GM23338 (cell line): ENCODE measurements at regions not wholly inside any gene's neighbourhood (a gene's known extent, or its start where the extent isn't known, plus 50 kb on each side); places are given as distances from the start of the nearest gene placed in this dataset.

Source experiments
- ATAC-seq: fragments of 200-7000 bp; cut with Tn5 transposase; 3 replicates; pipeline ENCODE4 v1.9.1; 2020
- DNase-seq: peaks from one replicate; pipeline ENCODE4 v3.0.0-alpha.2; 2015; ENCODE audit warnings: low spot score
- H2AFZ ChIP-seq: fragments of 200-600 bp; sonication (generic); 2 replicates; pipeline ENCODE4 v1.8.0; 2016; ENCODE audit warnings: antibody characterized with exemption, mild to moderate bottlenecking, moderate library complexity
- H3F3A ChIP-seq: fragments of 200-600 bp; sonication (generic); replicated peaks from 2 replicates; pipeline ENCODE4 v1.8.0; 2017; ENCODE audit warnings: antibody characterized with exemption, mixed run types, low read depth
- H3K27ac ChIP-seq: fragments of 200-600 bp; sonication (generic); 2 replicates; pipeline ENCODE4 v1.6.1; 2016; ENCODE audit warnings: low read depth
- H3K27me3 ChIP-seq: fragments of 200-600 bp; sonication (generic); 2 replicates; pipeline ENCODE4 v1.8.0; 2016; ENCODE audit warnings: mild to moderate bottlenecking, mixed run types, moderate library complexity; ENCODE audit not compliant: insufficient read depth
- H3K36me3 ChIP-seq: fragments of 200-600 bp; sonication (generic); 2 replicates; pipeline ENCODE4 v1.8.0; 2016; ENCODE audit warnings: mild to moderate bottlenecking; ENCODE audit not compliant: insufficient read depth
- H3K4me1 ChIP-seq: fragments of 200-600 bp; sonication (generic); 2 replicates; pipeline ENCODE4 v1.8.0; 2016; ENCODE audit warnings: mild to moderate bottlenecking, moderate library complexity; ENCODE audit not compliant: insufficient read depth
- H3K4me2 ChIP-seq: fragments of 200-600 bp; sonication (generic); 2 replicates; pipeline ENCODE4 v1.7.1; 2017; ENCODE audit warnings: mixed run types
- H3K4me3 ChIP-seq: fragments of 200-600 bp; sonication (generic); 2 replicates; pipeline ENCODE4 v1.6.1; 2016; ENCODE audit warnings: mixed run types
- H3K79me2 ChIP-seq: fragments of 200-600 bp; sonication (generic); replicated peaks from 2 replicates; pipeline ENCODE4 v1.8.0; 2017; ENCODE audit warnings: mild to moderate bottlenecking; ENCODE audit not compliant: insufficient read depth
- H3K9me2 ChIP-seq: fragments of 200-600 bp; sonication (generic); 2 replicates; pipeline ENCODE4 v1.8.0; 2017; ENCODE audit not compliant: insufficient read depth
- H4K20me1 ChIP-seq: fragments of 200-600 bp; sonication (generic); replicated peaks from 2 replicates; pipeline ENCODE4 v1.8.0; 2017; ENCODE audit warnings: mild to moderate bottlenecking; ENCODE audit not compliant: insufficient read depth
- H3K27ac Mint-ChIP-seq: 2 replicates; pipeline ENCODE4 v1.8.0; 2020; ENCODE audit warnings: inconsistent platforms, mild to moderate bottlenecking, moderate library complexity, mixed read lengths
- H3K27me3 Mint-ChIP-seq: 3 replicates; pipeline ENCODE4 v1.8.0; 2022; ENCODE audit warnings: low read depth, mild to moderate bottlenecking, moderate library complexity, mixed read lengths, inconsistent platforms; ENCODE audit not compliant: insufficient read depth, poor library complexity
- H3K36me3 Mint-ChIP-seq: 3 replicates; pipeline ENCODE4 v1.8.0; 2021; ENCODE audit warnings: low read depth, mild to moderate bottlenecking, inconsistent platforms, moderate library complexity, mixed read lengths
- H3K4me1 Mint-ChIP-seq: 3 replicates; pipeline ENCODE4 v1.8.0; 2020; ENCODE audit warnings: mild to moderate bottlenecking, inconsistent platforms, mixed read lengths
- H3K4me3 Mint-ChIP-seq: 3 replicates; pipeline ENCODE4 v1.8.0; 2021; ENCODE audit warnings: moderate library complexity, mild to moderate bottlenecking, inconsistent platforms, mixed read lengths
- H3K9me3 Mint-ChIP-seq: 3 replicates; pipeline ENCODE4 v1.8.0; 2020; ENCODE audit warnings: moderate library complexity, mild to moderate bottlenecking, inconsistent platforms, mixed read lengths
- CREB1 ChIP-seq: fragments of 250-450 bp; sonication (Bioruptor Pico); IDR thresholded peaks from 2 replicates; pipeline ENCODE4 v1.5.0; 2020; ENCODE audit warnings: low read depth, mild to moderate bottlenecking, moderate library complexity
- EZH2 ChIP-seq: fragments of 200-600 bp; sonication (generic); IDR thresholded peaks from one replicate; pipeline ENCODE4 v1.8.0; 2017; ENCODE audit warnings: antibody characterized with exemption, mild to moderate bottlenecking, low read depth; ENCODE audit not compliant: unreplicated experiment
- EZH2phosphoT487 ChIP-seq: fragments of 200-600 bp; sonication (generic); IDR thresholded peaks from one replicate; pipeline ENCODE4 v1.8.1; 2018; ENCODE audit warnings: antibody characterized with exemption; ENCODE audit not compliant: unreplicated experiment
- JUNB ChIP-seq: IDR thresholded peaks from one replicate; pipeline ENCODE4 v1.6.1; 2016; ENCODE audit warnings: antibody characterized with exemption; ENCODE audit not compliant: unreplicated experiment
- NANOG ChIP-seq: IDR thresholded peaks from 2 replicates; pipeline ENCODE4 v1.6.1; 2016; ENCODE audit warnings: antibody characterized with exemption, borderline replicate concordance
- POLR2AphosphoS5 ChIP-seq: IDR thresholded peaks from 2 replicates; pipeline ENCODE4 v1.6.1; 2016; ENCODE audit warnings: antibody characterized with exemption, low read depth
- STAT1 ChIP-seq: IDR thresholded peaks from one replicate; pipeline ENCODE4 v1.6.1; 2016; ENCODE audit warnings: antibody characterized with exemption; ENCODE audit not compliant: unreplicated experiment
- TF ChIP-seq, protein P1 (sequence below): IDR thresholded peaks from one replicate; pipeline ENCODE4 v1.6.1; 2018; ENCODE audit warnings: antibody characterized with exemption; ENCODE audit not compliant: unreplicated experiment
- TF ChIP-seq, protein P2 (sequence below), 2 experiments: fragments of 200-600 bp in 1 of 2; sonication (generic) in 1 of 2; conservative IDR thresholded peaks; 2 replicates each; pipeline versions ENCODE4 v1.5.1 to v1.6.1; 2016 to 2017; ENCODE audit warnings: antibody characterized with exemption in 2 of 2, low read depth in 2 of 2, mild to moderate bottlenecking in 2 of 2, moderate library complexity in 1 of 2

DNA sequence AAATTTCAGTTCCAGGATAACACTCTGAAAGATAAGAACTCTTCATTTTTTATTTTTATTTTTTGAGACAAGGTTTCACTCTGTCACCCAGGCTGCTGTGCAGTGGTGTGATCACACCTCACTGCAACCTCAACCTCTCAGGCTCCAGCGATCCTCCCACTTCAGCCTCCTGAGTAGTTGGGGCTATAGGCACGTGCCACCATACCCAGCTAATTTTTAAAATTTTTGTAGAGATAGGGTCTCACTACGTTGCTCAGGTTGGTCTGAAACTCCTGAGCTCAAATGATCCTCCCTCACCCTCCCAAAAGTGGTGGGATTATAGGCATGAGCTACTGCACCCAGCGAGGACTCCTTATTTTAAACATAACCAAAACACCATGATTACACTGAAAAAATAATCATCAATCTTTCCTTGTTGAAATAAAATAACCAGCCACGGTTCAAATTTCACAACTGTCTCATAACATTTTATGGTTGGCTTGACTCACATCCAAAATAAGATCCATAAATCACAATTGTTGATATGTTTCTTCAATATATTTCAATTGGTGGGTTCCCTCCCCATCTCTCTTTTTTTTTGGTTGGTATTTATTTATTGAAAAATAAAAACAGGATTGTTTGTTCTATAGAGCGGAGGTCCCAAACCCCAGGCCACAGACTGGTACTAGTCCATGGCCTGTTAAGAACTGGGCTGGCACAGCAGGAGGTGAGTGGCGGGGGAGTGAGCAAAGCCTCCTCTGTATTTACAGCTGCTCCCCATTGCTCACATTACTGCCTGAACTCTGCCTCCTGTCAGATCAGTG is 60.1 kb upstream of the FAM171A1 start:
- H3K36me3 Mint-ChIP-seq: no peaks in the 10 kb centered on the region

DNA sequence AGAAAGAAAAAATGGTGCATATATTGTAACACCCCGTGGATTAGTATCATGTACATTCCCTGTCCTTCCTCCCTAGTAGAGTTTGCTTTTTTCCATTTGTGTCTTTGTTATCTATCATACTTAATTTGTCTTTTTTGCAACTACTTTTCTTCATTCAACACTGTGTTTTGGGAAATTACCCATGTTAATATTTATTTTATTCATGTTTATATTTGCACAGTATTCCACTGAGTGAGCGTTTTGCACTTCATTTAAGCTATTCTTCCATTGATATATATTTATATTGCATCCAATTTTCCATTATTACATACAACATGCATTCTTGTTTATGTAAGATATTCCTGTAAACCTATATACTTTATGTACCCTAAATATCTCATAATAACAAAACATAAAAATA is 57.6 kb upstream of the FAM171A1 start:
- peaks cover 4% of the 10 kb centered on the region for H3K27me3 Mint-ChIP-seq
- no peak overlapping the region for H3K27ac Mint-ChIP-seq
- no peaks in the 10 kb centered on the region for H3K36me3 ChIP-seq

More for the DNA sequence above, 60.1 kb upstream of the FAM171A1 start:
- no peaks in the 10 kb centered on the region for H3K9me3 Mint-ChIP-seq
- no peaks in the 10 kb centered on the region for H4K20me1 ChIP-seq
- H3K27me3 ChIP-seq: peaks cover 12% of the 10 kb centered on the region
- H2AFZ ChIP-seq: no peak overlapping the region
- TF ChIP-seq POLR2AphosphoS5: no peak
- TF ChIP-seq NANOG: no peak
- TF ChIP-seq EZH2: no peak
- TF ChIP-seq, protein P1, sequence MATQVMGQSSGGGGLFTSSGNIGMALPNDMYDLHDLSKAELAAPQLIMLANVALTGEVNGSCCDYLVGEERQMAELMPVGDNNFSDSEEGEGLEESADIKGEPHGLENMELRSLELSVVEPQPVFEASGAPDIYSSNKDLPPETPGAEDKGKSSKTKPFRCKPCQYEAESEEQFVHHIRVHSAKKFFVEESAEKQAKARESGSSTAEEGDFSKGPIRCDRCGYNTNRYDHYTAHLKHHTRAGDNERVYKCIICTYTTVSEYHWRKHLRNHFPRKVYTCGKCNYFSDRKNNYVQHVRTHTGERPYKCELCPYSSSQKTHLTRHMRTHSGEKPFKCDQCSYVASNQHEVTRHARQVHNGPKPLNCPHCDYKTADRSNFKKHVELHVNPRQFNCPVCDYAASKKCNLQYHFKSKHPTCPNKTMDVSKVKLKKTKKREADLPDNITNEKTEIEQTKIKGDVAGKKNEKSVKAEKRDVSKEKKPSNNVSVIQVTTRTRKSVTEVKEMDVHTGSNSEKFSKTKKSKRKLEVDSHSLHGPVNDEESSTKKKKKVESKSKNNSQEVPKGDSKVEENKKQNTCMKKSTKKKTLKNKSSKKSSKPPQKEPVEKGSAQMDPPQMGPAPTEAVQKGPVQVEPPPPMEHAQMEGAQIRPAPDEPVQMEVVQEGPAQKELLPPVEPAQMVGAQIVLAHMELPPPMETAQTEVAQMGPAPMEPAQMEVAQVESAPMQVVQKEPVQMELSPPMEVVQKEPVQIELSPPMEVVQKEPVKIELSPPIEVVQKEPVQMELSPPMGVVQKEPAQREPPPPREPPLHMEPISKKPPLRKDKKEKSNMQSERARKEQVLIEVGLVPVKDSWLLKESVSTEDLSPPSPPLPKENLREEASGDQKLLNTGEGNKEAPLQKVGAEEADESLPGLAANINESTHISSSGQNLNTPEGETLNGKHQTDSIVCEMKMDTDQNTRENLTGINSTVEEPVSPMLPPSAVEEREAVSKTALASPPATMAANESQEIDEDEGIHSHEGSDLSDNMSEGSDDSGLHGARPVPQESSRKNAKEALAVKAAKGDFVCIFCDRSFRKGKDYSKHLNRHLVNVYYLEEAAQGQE: no peak
- TF ChIP-seq, protein P2, sequence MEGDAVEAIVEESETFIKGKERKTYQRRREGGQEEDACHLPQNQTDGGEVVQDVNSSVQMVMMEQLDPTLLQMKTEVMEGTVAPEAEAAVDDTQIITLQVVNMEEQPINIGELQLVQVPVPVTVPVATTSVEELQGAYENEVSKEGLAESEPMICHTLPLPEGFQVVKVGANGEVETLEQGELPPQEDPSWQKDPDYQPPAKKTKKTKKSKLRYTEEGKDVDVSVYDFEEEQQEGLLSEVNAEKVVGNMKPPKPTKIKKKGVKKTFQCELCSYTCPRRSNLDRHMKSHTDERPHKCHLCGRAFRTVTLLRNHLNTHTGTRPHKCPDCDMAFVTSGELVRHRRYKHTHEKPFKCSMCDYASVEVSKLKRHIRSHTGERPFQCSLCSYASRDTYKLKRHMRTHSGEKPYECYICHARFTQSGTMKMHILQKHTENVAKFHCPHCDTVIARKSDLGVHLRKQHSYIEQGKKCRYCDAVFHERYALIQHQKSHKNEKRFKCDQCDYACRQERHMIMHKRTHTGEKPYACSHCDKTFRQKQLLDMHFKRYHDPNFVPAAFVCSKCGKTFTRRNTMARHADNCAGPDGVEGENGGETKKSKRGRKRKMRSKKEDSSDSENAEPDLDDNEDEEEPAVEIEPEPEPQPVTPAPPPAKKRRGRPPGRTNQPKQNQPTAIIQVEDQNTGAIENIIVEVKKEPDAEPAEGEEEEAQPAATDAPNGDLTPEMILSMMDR (conservative IDR thresholded peaks at IDR 0.05; ENCODE audit: low read depth in 2 of 2): no peak
- no peak for TF ChIP-seq STAT1
- TF ChIP-seq JUNB: no peak
- no peaks in the 10 kb centered on the region for H3K36me3 ChIP-seq
- DNase-seq: no peak
- peaks cover 8% of the 10 kb centered on the region for H3K27me3 Mint-ChIP-seq
- H3K4me3 ChIP-seq: no peak overlapping the region
- H3F3A ChIP-seq: no peaks in the 10 kb centered on the region
- no peaks in the 10 kb centered on the region for H3K9me2 ChIP-seq
- no peaks in the 10 kb centered on the region for H3K79me2 ChIP-seq
- H3K4me3 Mint-ChIP-seq: no peak overlapping the region
- no peaks in the 10 kb centered on the region for H3K4me1 ChIP-seq
- no peak overlapping the region for H3K4me2 ChIP-seq
- H3K27ac ChIP-seq: no peak overlapping the region
- no peaks in the 10 kb centered on the region for H3K4me1 Mint-ChIP-seq
- H3K27ac Mint-ChIP-seq: no peak overlapping the region
- ATAC-seq: no peak

More for the DNA sequence above, 57.6 kb upstream of the FAM171A1 start:
- H3K4me3 ChIP-seq: no peak overlapping the region
- H3K9me2 ChIP-seq: no peaks in the 10 kb centered on the region
- no peaks in the 10 kb centered on the region for H3K9me3 Mint-ChIP-seq
- H4K20me1 ChIP-seq: no peaks in the 10 kb centered on the region
- no peaks in the 10 kb centered on the region for H3F3A ChIP-seq
- ATAC-seq: no peak
- DNase-seq: no peak
- H3K36me3 Mint-ChIP-seq: no peaks in the 10 kb centered on the region
- no peaks in the 10 kb centered on the region for H3K4me1 Mint-ChIP-seq
- no peaks in the 10 kb centered on the region for H3K79me2 ChIP-seq
- H3K27me3 ChIP-seq: peaks cover 5% of the 10 kb centered on the region; the same call in 1 of the 2 replicates
- no peak overlapping the region for H3K4me2 ChIP-seq
- H3K27ac ChIP-seq: no peak overlapping the region
- TF ChIP-seq CREB1 (CRISPR knock-in tag) (no peak), NANOG (no peak), EZH2phosphoT487 (no peak), EZH2 (no peak)
- TF ChIP-seq, protein P2 (conservative IDR thresholded peaks at IDR 0.05; ENCODE audit: low read depth in 2 of 2): no peak
- TF ChIP-seq, protein P1: no peak
- H3K4me3 Mint-ChIP-seq: no peak overlapping the region
- H2AFZ ChIP-seq: no peak overlapping the region
- H3K4me1 ChIP-seq: no peaks in the 10 kb centered on the region
